OCI-LY3 (cell line): ENCODE measurements at regions not wholly inside any gene's neighbourhood (a gene's known extent, or its start where the extent isn't known, plus 50 kb on each side); places are given as distances from the start of the nearest gene placed in this dataset.

Source experiments
- H2AFZ ChIP-seq: fragments of 200-600, 300-600 bp; shearing (Covaris generic); 2 replicates; pipeline ENCODE4 v1.6.0; 2014; ENCODE audit warnings: antibody characterized with exemption, low read depth, low read length
- H3K27ac ChIP-seq: fragments of 200-600, 300-600 bp; sonication (generic); 2 replicates; pipeline ENCODE4 v1.5.1; 2014; ENCODE audit warnings: mild to moderate bottlenecking, low read length, moderate library complexity, mixed read lengths
- H3K27me3 ChIP-seq: fragments of 200-600, 300-600 bp; sonication (generic); 2 replicates; pipeline ENCODE4 v1.6.1; 2014; ENCODE audit warnings: low read depth, low read length, mixed read lengths
- H3K36me3 ChIP-seq: fragments of 200-600, 300-600 bp; sonication (generic); replicated peaks from 2 replicates; pipeline ENCODE3; 2014; ENCODE audit warnings: low read depth, low read length, mixed read lengths
- H3K4me1 ChIP-seq: fragments of 300-600, 200-600 bp; sonication (generic); 2 replicates; pipeline ENCODE4 v1.6.1; 2014; ENCODE audit warnings: low read length, mixed read lengths
- H3K4me2 ChIP-seq: fragments of 200-600, 300-600 bp; sonication (generic); 2 replicates; pipeline ENCODE4 v1.6.1; 2014; ENCODE audit warnings: low read length, mixed read lengths
- H3K4me3 ChIP-seq: fragments of 300-600, 200-600 bp; sonication (generic); 2 replicates; pipeline ENCODE4 v1.5.1; 2014; ENCODE audit warnings: antibody characterized with exemption, mild to moderate bottlenecking, low read length, moderate library complexity
- H3K79me2 ChIP-seq: fragments of 300-600, 200-600 bp; shearing (Covaris generic); 2 replicates; pipeline ENCODE4 v1.6.1; 2014; ENCODE audit warnings: mild to moderate bottlenecking, low read length, mixed read lengths
- H3K9ac ChIP-seq: fragments of 300-600, 200-600 bp; shearing (Covaris generic); 2 replicates; pipeline ENCODE4 v1.6.0; 2014; ENCODE audit warnings: mild to moderate bottlenecking, low read length, moderate library complexity
- H3K9me3 ChIP-seq: fragments of 200-600, 300-600 bp; shearing (Covaris generic); 2 replicates; pipeline ENCODE4 v1.6.1; 2014; ENCODE audit warnings: low read length, mixed read lengths; ENCODE audit not compliant: insufficient read depth
- H4K20me1 ChIP-seq: fragments of 200-600, 300-600 bp; sonication (generic); 2 replicates; pipeline ENCODE4 v1.6.1; 2016; ENCODE audit warnings: low read length, mixed read lengths; ENCODE audit not compliant: insufficient read depth
- CTCF ChIP-seq: fragments of 200-600, 300-600 bp; sonication (generic); IDR thresholded peaks from 2 replicates; pipeline ENCODE4 v1.5.1; 2014; ENCODE audit warnings: antibody characterized with exemption, low read length, low read depth
- EZH2phosphoT487 ChIP-seq: fragments of 200-600 bp; shearing (Covaris generic); IDR thresholded peaks from 2 replicates; pipeline ENCODE4 v1.6.1; 2018; ENCODE audit warnings: antibody characterized with exemption, mixed run types, low read depth

GRCh38 chr4:107470173-107470572 lies 249.9 kb downstream of the PAPSS1 start:
- Histone ChIP-seq H4K20me1 (no peaks in the 10 kb centered on the region), H3K9ac (no peak overlapping the region), H3K4me1 (no peaks in the 10 kb centered on the region), H3K79me2 (no peaks in the 10 kb centered on the region), H3K4me3 (no peak overlapping the region), H2AFZ (no peak overlapping the region), H3K27me3 (no peaks in the 10 kb centered on the region), H3K27ac (no peak overlapping the region), H3K9me3 (no peaks in the 10 kb centered on the region), H3K4me2 (no peak overlapping the region), H3K36me3 (no peaks in the 10 kb centered on the region)
- TF ChIP-seq EZH2phosphoT487 (no peak), CTCF (no peak)

GRCh38 chr4:107468812-107469211 lies 251.2 kb downstream of the PAPSS1 start:
- TF ChIP-seq CTCF (no peak), EZH2phosphoT487 (no peak)
- no peaks in the 10 kb centered on the region for H3K27me3 ChIP-seq
- H4K20me1 ChIP-seq = no peaks in the 10 kb centered on the region
- H3K4me1 ChIP-seq = no peaks in the 10 kb centered on the region
- no peak overlapping the region for H3K27ac ChIP-seq
- no peak overlapping the region for H3K9ac ChIP-seq
- no peak overlapping the region for H3K4me2 ChIP-seq
- no peak overlapping the region for H3K4me3 ChIP-seq
- no peaks in the 10 kb centered on the region for H3K79me2 ChIP-seq
- no peak overlapping the region for H2AFZ ChIP-seq
- no peaks in the 10 kb centered on the region for H3K36me3 ChIP-seq
- no peaks in the 10 kb centered on the region for H3K9me3 ChIP-seq

- no peak overlapping the region for H3K27ac ChIP-seq
- H2AFZ ChIP-seq = no peak overlapping the region
- no peaks in the 10 kb centered on the region for H3K36me3 ChIP-seq
- no peak overlapping the region for H3K4me3 ChIP-seq
- H4K20me1 ChIP-seq = no peaks in the 10 kb centered on the region
- no peaks in the 10 kb centered on the region for H3K27me3 ChIP-seq
- H3K4me1 ChIP-seq = no peaks in the 10 kb centered on the region
- no peaks in the 10 kb centered on the region for H3K9me3 ChIP-seq
- H3K79me2 ChIP-seq = no peaks in the 10 kb centered on the region
- H3K4me2 ChIP-seq = no peak overlapping the region
- no peak overlapping the region for H3K9ac ChIP-seq
- no peak for TF ChIP-seq CTCF
- no peak for TF ChIP-seq EZH2phosphoT487
Measured at GRCh38 chr4:107468156-107468555, 251.9 kb downstream of the PAPSS1 start.

GRCh38 chr4:107467461-107467860 lies 252.6 kb downstream of the PAPSS1 start:
- Histone ChIP-seq H3K79me2 (no peaks in the 10 kb centered on the region), H3K9ac (no peak overlapping the region), H3K4me3 (no peak overlapping the region), H3K36me3 (no peaks in the 10 kb centered on the region), H2AFZ (no peak overlapping the region), H3K27ac (no peak overlapping the region), H3K9me3 (no peaks in the 10 kb centered on the region), H3K27me3 (no peaks in the 10 kb centered on the region), H4K20me1 (no peaks in the 10 kb centered on the region), H3K4me2 (no peak overlapping the region), H3K4me1 (no peaks in the 10 kb centered on the region)
- TF ChIP-seq EZH2phosphoT487 (no peak), CTCF (no peak)
